ENCODE measurements at regions not wholly inside any gene's neighbourhood (a gene's known extent, or its start where the extent isn't known, plus 50 kb on each side); places are given as distances from the start of the nearest gene placed in this dataset.

- Histone ChIP-seq H3F3A (ENCODE audit: low read depth) (no peaks in the 10 kb centered on the region), H3K9ac (no peak overlapping the region), H3K4me3 (no peak overlapping the region), H2AFZ (replicated peaks) (no peak overlapping the region), H3K27ac (no peak overlapping the region), H3K4me2 (no peak overlapping the region), H3K79me2 (ENCODE audit: low read depth) (no peaks in the 10 kb centered on the region), H3K9me3 (ENCODE audit: low read depth) (no peaks in the 10 kb centered on the region), H4K20me1 (ENCODE audit: low read depth) (no peaks in the 10 kb centered on the region), H3K4me1 (no peaks in the 10 kb centered on the region), H3K36me3 (no peaks in the 10 kb centered on the region), H3K27me3 (no peaks in the 10 kb centered on the region)
- no peaks in the 10 kb centered on the region for H3K27me3 Mint-ChIP-seq (ENCODE audit: insufficient read depth, low read depth)
- H3K27ac Mint-ChIP-seq, result no peak overlapping the region
- no peaks in the 10 kb centered on the region for H3K9me3 Mint-ChIP-seq
- H3K4me1 Mint-ChIP-seq, result peaks cover 28% of the 10 kb centered on the region
- DNase-seq (ENCODE audit: low spot score), result no peak
- TF ChIP-seq CTCF (IDR thresholded peaks at IDR 0.05), result no peak
- TF ChIP-seq EZH2 (IDR thresholded peaks at IDR 0.05), result no peak
- no peak for TF ChIP-seq EZH2phosphoT487 (IDR thresholded peaks at IDR 0.05)
- no peak overlapping the region for H3K4me3 Mint-ChIP-seq
- no peaks in the 10 kb centered on the region for H3K36me3 Mint-ChIP-seq
Measured at GRCh38 chr4:95643627-95644026, 94.9 kb upstream of the UNC5C start.

GRCh38 chr4:95641571-95641970, 92.8 kb upstream of the UNC5C start:
- Histone ChIP-seq H3K4me1 (no peaks in the 10 kb centered on the region), H3K27me3 (no peaks in the 10 kb centered on the region), H3K27ac (no peak overlapping the region), H3K79me2 (ENCODE audit: low read depth) (no peaks in the 10 kb centered on the region), H2AFZ (replicated peaks) (no peak overlapping the region), H3K9me3 (ENCODE audit: low read depth) (no peaks in the 10 kb centered on the region), H4K20me1 (ENCODE audit: low read depth) (no peaks in the 10 kb centered on the region), H3K4me2 (no peak overlapping the region), H3K36me3 (no peaks in the 10 kb centered on the region), H3K9ac (no peak overlapping the region), H3F3A (ENCODE audit: low read depth) (no peaks in the 10 kb centered on the region), H3K4me3 (no peak overlapping the region)
- Mint-ChIP-seq H3K4me1 (peaks cover 38% of the 10 kb centered on the region), H3K27me3 (ENCODE audit: insufficient read depth, low read depth) (no peaks in the 10 kb centered on the region), H3K27ac (no peak overlapping the region), H3K36me3 (no peaks in the 10 kb centered on the region), H3K4me3 (no peak overlapping the region), H3K9me3 (no peaks in the 10 kb centered on the region)
- no peak for DNase-seq (ENCODE audit: low spot score)
- TF ChIP-seq EZH2 (IDR thresholded peaks at IDR 0.05), result no peak
- TF ChIP-seq CTCF (IDR thresholded peaks at IDR 0.05), result no peak
- no peak for TF ChIP-seq EZH2phosphoT487 (IDR thresholded peaks at IDR 0.05)

- no peaks in the 10 kb centered on the region for H3K36me3 Mint-ChIP-seq
- H2AFZ ChIP-seq (replicated peaks), result no peak overlapping the region
- H3K4me3 Mint-ChIP-seq, result no peak overlapping the region
Measured at GRCh38 chr4:95640311-95640710, 91.5 kb upstream of the UNC5C start.

More at GRCh38 chr4:95640311-95640710, 91.5 kb upstream of the UNC5C start:
- Histone ChIP-seq H3K9me3 (ENCODE audit: low read depth) (no peaks in the 10 kb centered on the region), H3K4me3 (no peak overlapping the region), H3K4me2 (no peak overlapping the region), H3K27ac (no peak overlapping the region), H3F3A (ENCODE audit: low read depth) (no peaks in the 10 kb centered on the region), H3K9ac (no peak overlapping the region), H4K20me1 (ENCODE audit: low read depth) (no peaks in the 10 kb centered on the region), H3K4me1 (no peaks in the 10 kb centered on the region), H3K79me2 (ENCODE audit: low read depth) (no peaks in the 10 kb centered on the region), H3K36me3 (no peaks in the 10 kb centered on the region), H3K27me3 (no peaks in the 10 kb centered on the region)
- DNase-seq (ENCODE audit: low spot score), result no peak
- H3K27ac Mint-ChIP-seq, result peak overlapping the region; percentile 26
- TF ChIP-seq EZH2phosphoT487 (IDR thresholded peaks at IDR 0.05) (no peak), CTCF (IDR thresholded peaks at IDR 0.05) (no peak), EZH2 (IDR thresholded peaks at IDR 0.05) (no peak)
- H3K9me3 Mint-ChIP-seq, result no peaks in the 10 kb centered on the region
- no peaks in the 10 kb centered on the region for H3K27me3 Mint-ChIP-seq (ENCODE audit: insufficient read depth, low read depth)
- peaks cover 38% of the 10 kb centered on the region for H3K4me1 Mint-ChIP-seq
